Adrenal gland (tissue), 5 donors: ENCODE measurements at regions not wholly inside any gene's neighbourhood (a gene's known extent, or its start where the extent isn't known, plus 50 kb on each side); places are given as distances from the start of the nearest gene placed in this dataset.

Experiments used
- POLR2A ChIP-seq, 2 donors: fragments of 450-650 bp; IDR thresholded peaks; one replicate each; pipeline ENCODE4 v1.6.1; 2017; ENCODE audit warnings: antibody characterized with exemption in 2 of 2, mild to moderate bottlenecking in 2 of 2, moderate library complexity in 1 of 2
- TF ChIP-seq, protein P1 (sequence below), 6 experiments: fragments of 450-650 bp in 4 of 6; fragments of 200-600 bp in 2 of 6; sonication (generic) in 1 of 6; IDR thresholded peaks; 1 replicate in 5 of 6; 2 replicates in 1 of 6; pipeline versions ENCODE4 v1.5.1 to v1.8.0; 2016 to 2021; ENCODE audit warnings: antibody characterized with exemption in 6 of 6, mild to moderate bottlenecking in 2 of 6, moderate library complexity in 1 of 6
- donor health status: DM: no; HTN: no; CAD: no.

DNA sequence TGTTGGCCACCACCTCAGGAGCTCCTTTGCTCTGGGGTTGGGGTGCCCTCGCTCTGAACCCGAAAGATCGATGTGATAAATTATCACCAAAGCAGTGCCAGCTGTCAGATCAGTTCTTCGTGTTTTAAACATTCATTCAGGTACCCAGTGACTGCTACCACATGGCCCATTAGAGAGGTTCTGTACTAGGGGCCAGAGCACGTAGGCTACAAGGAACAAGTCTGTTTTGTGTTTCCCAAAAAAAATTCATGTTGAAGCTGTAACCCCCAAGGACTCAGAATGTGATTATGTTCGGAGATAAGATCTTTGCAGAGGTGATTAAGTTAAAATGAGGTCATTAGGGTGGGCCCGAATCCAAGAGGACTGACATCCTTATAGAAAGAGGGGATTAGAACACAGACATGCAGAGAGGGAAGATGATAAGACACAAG is 526.9 kb downstream of the NPHP4 start:
- TF ChIP-seq, protein P1, sequence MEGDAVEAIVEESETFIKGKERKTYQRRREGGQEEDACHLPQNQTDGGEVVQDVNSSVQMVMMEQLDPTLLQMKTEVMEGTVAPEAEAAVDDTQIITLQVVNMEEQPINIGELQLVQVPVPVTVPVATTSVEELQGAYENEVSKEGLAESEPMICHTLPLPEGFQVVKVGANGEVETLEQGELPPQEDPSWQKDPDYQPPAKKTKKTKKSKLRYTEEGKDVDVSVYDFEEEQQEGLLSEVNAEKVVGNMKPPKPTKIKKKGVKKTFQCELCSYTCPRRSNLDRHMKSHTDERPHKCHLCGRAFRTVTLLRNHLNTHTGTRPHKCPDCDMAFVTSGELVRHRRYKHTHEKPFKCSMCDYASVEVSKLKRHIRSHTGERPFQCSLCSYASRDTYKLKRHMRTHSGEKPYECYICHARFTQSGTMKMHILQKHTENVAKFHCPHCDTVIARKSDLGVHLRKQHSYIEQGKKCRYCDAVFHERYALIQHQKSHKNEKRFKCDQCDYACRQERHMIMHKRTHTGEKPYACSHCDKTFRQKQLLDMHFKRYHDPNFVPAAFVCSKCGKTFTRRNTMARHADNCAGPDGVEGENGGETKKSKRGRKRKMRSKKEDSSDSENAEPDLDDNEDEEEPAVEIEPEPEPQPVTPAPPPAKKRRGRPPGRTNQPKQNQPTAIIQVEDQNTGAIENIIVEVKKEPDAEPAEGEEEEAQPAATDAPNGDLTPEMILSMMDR (IDR thresholded peaks at IDR 0.05), result no peak
- TF ChIP-seq POLR2A (IDR thresholded peaks at IDR 0.05), result no peak
